UCSD-AML1 (cell line): ENCODE measurements at regions not wholly inside any gene's neighbourhood (a gene's known extent, or its start where the extent isn't known, plus 50 kb on each side); places are given as distances from the start of the nearest gene placed in this dataset.
"Not testable (repeated sequence)": the region's sequence is repeated elsewhere in the genome, so short reads cannot be mapped to it uniquely, and the experiment has no call there.

Experiments used
- DNase-seq: peaks from one replicate; lab custom pipeline; 2025; ENCODE audit not compliant: unreplicated experiment; lab: John Stamatoyannopoulos, UW

GRCh38 chr6:12506159-12506558, 210.4 kb upstream of the PHACTR1 start:
- DNase-seq = no peak

- no peak for DNase-seq
Observed at GRCh38 chr6:12507636-12508035, 208.9 kb upstream of the PHACTR1 start.

- DNase-seq = no peak
Observed at GRCh38 chr6:12508553-12508952, 208.0 kb upstream of the PHACTR1 start.

GRCh38 chr6:12509060-12509459, 207.5 kb upstream of the PHACTR1 start:
- no peak for DNase-seq

GRCh38 chr6:12516070-12516469, 200.5 kb upstream of the PHACTR1 start:
- DNase-seq = no peak

- DNase-seq = no peak
Observed at GRCh38 chr6:12522347-12522746, 194.2 kb upstream of the PHACTR1 start.

GRCh38 chr6:12523726-12524125, 192.8 kb upstream of the PHACTR1 start:
- DNase-seq = no peak

GRCh38 chr6:12525276-12525675, 191.3 kb upstream of the PHACTR1 start:
- DNase-seq = no peak

GRCh38 chr6:12527339-12527738, 189.2 kb upstream of the PHACTR1 start:
- DNase-seq = no peak

GRCh38 chr6:12528136-12528535, 188.4 kb upstream of the PHACTR1 start:
- DNase-seq = no peak

- DNase-seq = no peak
Observed at GRCh38 chr6:12528581-12529363, 187.8 kb upstream of the PHACTR1 start.

GRCh38 chr6:12529364-12530019, 187.1 kb upstream of the PHACTR1 start:
- DNase-seq = no peak

GRCh38 chr6:12530345-12530744, 186.2 kb upstream of the PHACTR1 start:
- no peak for DNase-seq

- no peak for DNase-seq
Observed at GRCh38 chr6:12533586-12533985, 183.0 kb upstream of the PHACTR1 start.

- DNase-seq = no peak
Observed at GRCh38 chr6:12534069-12534853, 182.3 kb upstream of the PHACTR1 start.

GRCh38 chr6:12535586-12536314, 180.8 kb upstream of the PHACTR1 start:
- DNase-seq = no peak

- no peak for DNase-seq
Observed at GRCh38 chr6:12536416-12536815, 180.2 kb upstream of the PHACTR1 start.

- no peak for DNase-seq
Observed at GRCh38 chr6:12537389-12537788, 179.2 kb upstream of the PHACTR1 start.

GRCh38 chr6:12538881-12539357, 177.6 kb upstream of the PHACTR1 start:
- no peak for DNase-seq

GRCh38 chr6:12542319-12543115, 174.1 kb upstream of the PHACTR1 start:
- not testable (repeated sequence) for DNase-seq
